Activated T-cell treated with anti-CD3 and anti-CD28 coated beads, Interleukin-2, amount 50 U/mL, for 48 hours (primary cell): ENCODE measurements at regions not wholly inside any gene's neighbourhood (a gene's known extent, or its start where the extent isn't known, plus 50 kb on each side); places are given as distances from the start of the nearest gene placed in this dataset.
A peak's percentile ranks its signal among the peaks of the same experiment; 100 is the strongest.
"Not testable (repeated sequence)": the region's sequence is repeated elsewhere in the genome, so short reads cannot be mapped to it uniquely, and the experiment has no call there.

Experiments
- DNase-seq, 2 experiments: peaks; one replicate each; pipeline ENCODE4 v3.0.0-alpha.2; 2020

GRCh38 chr10:7056216-7056615 lies 354.6 kb downstream of the SFMBT2 start:
- DNase-seq, result no peak

GRCh38 chr10:7054915-7055314 lies 355.9 kb downstream of the SFMBT2 start:
- DNase-seq, result no peak

GRCh38 chr10:7053195-7053594 lies 357.6 kb downstream of the SFMBT2 start:
- DNase-seq, result no peak

GRCh38 chr10:7050024-7050423 lies 360.8 kb downstream of the SFMBT2 start:
- DNase-seq, result not testable (repeated sequence)

GRCh38 chr10:7048061-7048460 lies 362.8 kb downstream of the SFMBT2 start:
- no peak for DNase-seq

- no peak for DNase-seq
Measured at GRCh38 chr10:7046615-7047014, 364.2 kb downstream of the SFMBT2 start.

- no peak for DNase-seq
Measured at GRCh38 chr10:7045891-7046599, 364.8 kb downstream of the SFMBT2 start.

- DNase-seq, result no peak
Measured at GRCh38 chr10:7043055-7043653, 367.7 kb downstream of the SFMBT2 start.

GRCh38 chr10:7042419-7043054 lies 368.3 kb downstream of the SFMBT2 start:
- DNase-seq, result no peak

GRCh38 chr10:7042000-7042399 lies 368.8 kb downstream of the SFMBT2 start:
- DNase-seq, result no peak

GRCh38 chr10:7040681-7041080 lies 370.2 kb downstream of the SFMBT2 start:
- no peak for DNase-seq

GRCh38 chr10:7039859-7040258 lies 371.0 kb downstream of the SFMBT2 start:
- DNase-seq, result no peak

- no peak for DNase-seq
Measured at GRCh38 chr10:7038416-7038815, 372.4 kb downstream of the SFMBT2 start.

GRCh38 chr10:7037434-7037833 lies 373.4 kb downstream of the SFMBT2 start:
- not testable (repeated sequence) for DNase-seq

GRCh38 chr10:7036951-7037350 lies 373.9 kb downstream of the SFMBT2 start:
- DNase-seq, result no peak

- peak; percentile 66 to 68 for DNase-seq
Measured at GRCh38 chr10:7035126-7035761, 375.6 kb downstream of the SFMBT2 start.

- DNase-seq, result no peak
Measured at GRCh38 chr10:7033031-7033430, 377.8 kb downstream of the SFMBT2 start.

- no peak for DNase-seq
Measured at GRCh38 chr10:7030134-7030855, 380.5 kb downstream of the SFMBT2 start.

GRCh38 chr10:7029672-7030071 lies 381.2 kb downstream of the SFMBT2 start:
- DNase-seq, result no peak

GRCh38 chr10:7028809-7029166 lies 382.0 kb downstream of the SFMBT2 start:
- no peak for DNase-seq

GRCh38 chr10:7027913-7028808 lies 382.7 kb downstream of the SFMBT2 start:
- no peak for DNase-seq
